ENCODE measurements at regions not wholly inside any gene's neighbourhood (a gene's known extent, or its start where the extent isn't known, plus 50 kb on each side); places are given as distances from the start of the nearest gene placed in this dataset.

- H2BK12ac ChIP-seq (ENCODE audit: low read length) = no peak overlapping the region
- no peaks in the 10 kb centered on the region for H3K79me1 ChIP-seq (ENCODE audit: low read length)
- H3K4me1 ChIP-seq (ENCODE audit: control insufficient read depth in 1 of 2, insufficient read depth in 2 of 2, low read length in 2 of 2) = no peaks in the 10 kb centered on the region
- no peak overlapping the region for H3K14ac ChIP-seq (ENCODE audit: low read length)
- H3K9me3 ChIP-seq (ENCODE audit: insufficient read depth, low read depth, low read length) = no peaks in the 10 kb centered on the region
- no CpG with 5 or more reads among the region's 1 CpG for WGBS (ENCODE audit: extremely low coverage, insufficient coverage, insufficient read length)
- H3K4me3 ChIP-seq (ENCODE audit: low read depth, low read length) = no peak overlapping the region
- H3K36me3 ChIP-seq (ENCODE audit: control insufficient read depth in 1 of 2, insufficient read depth in 2 of 2, low read length in 2 of 2) = no peaks in the 10 kb centered on the region
- no peak overlapping the region for H3K23ac ChIP-seq (ENCODE audit: low read length)
- no peak for DNase-seq
- no peak overlapping the region for H4K8ac ChIP-seq (ENCODE audit: low read depth, low read length)
- no peak overlapping the region for H2BK120ac ChIP-seq (ENCODE audit: insufficient read depth, low read length, poor library complexity)
- H2AK5ac ChIP-seq (ENCODE audit: low read length) = no peak overlapping the region
- H3K27me3 ChIP-seq (ENCODE audit: insufficient read depth, low read length) = no peaks in the 10 kb centered on the region
- H4K91ac ChIP-seq (ENCODE audit: low read depth, low read length) = no peak overlapping the region
- H3K9ac ChIP-seq (ENCODE audit: low read length) = no peak overlapping the region
- H2BK5ac ChIP-seq (ENCODE audit: low read depth, low read length, poor library complexity) = no peak overlapping the region
- H4K12ac ChIP-seq (ENCODE audit: low read depth, low read length) = no peak overlapping the region
- H3K4me2 ChIP-seq (ENCODE audit: low read length) = no peak overlapping the region
- H3K4ac ChIP-seq (ENCODE audit: low read depth, low read length) = no peak overlapping the region
- H3K27ac ChIP-seq (ENCODE audit: low read depth, low read length) = no peak overlapping the region
- H3K79me2 ChIP-seq (ENCODE audit: control insufficient read depth, insufficient read depth, low read length, poor library complexity) = no peaks in the 10 kb centered on the region
- H2AFZ ChIP-seq (ENCODE audit: insufficient read depth, low read length, poor library complexity) = no peak overlapping the region
- H3K18ac ChIP-seq (ENCODE audit: low read length) = no peak overlapping the region
Measured at GRCh38 chr15:38844736-38845135, 280.1 kb upstream of the RASGRP1 start.

GRCh38 chr15:38846346-38846745 is 281.7 kb upstream of the RASGRP1 start:
- Histone ChIP-seq H3K79me2 (ENCODE audit: control insufficient read depth, insufficient read depth, low read length, poor library complexity) (no peaks in the 10 kb centered on the region), H2BK120ac (ENCODE audit: insufficient read depth, low read length, poor library complexity) (no peak overlapping the region), H4K8ac (ENCODE audit: low read depth, low read length) (no peak overlapping the region), H3K18ac (ENCODE audit: low read length) (no peak overlapping the region), H3K27ac (ENCODE audit: low read depth, low read length) (no peak overlapping the region), H2BK12ac (ENCODE audit: low read length) (no peak overlapping the region), H4K91ac (ENCODE audit: low read depth, low read length) (no peak overlapping the region), H2AFZ (ENCODE audit: insufficient read depth, low read length, poor library complexity) (no peak overlapping the region), H4K12ac (ENCODE audit: low read depth, low read length) (no peak overlapping the region), H3K23ac (ENCODE audit: low read length) (no peak overlapping the region), H3K4me1 (ENCODE audit: control insufficient read depth in 1 of 2, insufficient read depth in 2 of 2, low read length in 2 of 2) (no peaks in the 10 kb centered on the region), H3K9me3 (ENCODE audit: insufficient read depth, low read depth, low read length) (no peaks in the 10 kb centered on the region), H3K9ac (ENCODE audit: low read length) (no peak overlapping the region), H3K4me2 (ENCODE audit: low read length) (no peak overlapping the region), H3K36me3 (ENCODE audit: control insufficient read depth in 1 of 2, insufficient read depth in 2 of 2, low read length in 2 of 2) (no peaks in the 10 kb centered on the region), H2BK5ac (ENCODE audit: low read depth, low read length, poor library complexity) (no peak overlapping the region), H3K79me1 (ENCODE audit: low read length) (no peaks in the 10 kb centered on the region), H3K4me3 (ENCODE audit: low read depth, low read length) (no peak overlapping the region), H3K14ac (ENCODE audit: low read length) (no peak overlapping the region), H3K27me3 (ENCODE audit: insufficient read depth, low read length) (no peaks in the 10 kb centered on the region), H2AK5ac (ENCODE audit: low read length) (no peak overlapping the region), H3K4ac (ENCODE audit: low read depth, low read length) (no peak overlapping the region)
- no peak for DNase-seq
- no CpG with 5 or more reads among the region's 2 CpGs for WGBS (ENCODE audit: extremely low coverage, insufficient coverage, insufficient read length)

- Histone ChIP-seq H3K14ac (ENCODE audit: low read length) (no peak overlapping the region), H3K36me3 (ENCODE audit: control insufficient read depth in 1 of 2, insufficient read depth in 2 of 2, low read length in 2 of 2) (no peaks in the 10 kb centered on the region), H2BK120ac (ENCODE audit: insufficient read depth, low read length, poor library complexity) (no peak overlapping the region), H3K79me1 (ENCODE audit: low read length) (no peaks in the 10 kb centered on the region), H3K4me2 (ENCODE audit: low read length) (no peak overlapping the region), H3K27me3 (ENCODE audit: insufficient read depth, low read length) (no peaks in the 10 kb centered on the region), H3K4me1 (ENCODE audit: control insufficient read depth in 1 of 2, insufficient read depth in 2 of 2, low read length in 2 of 2) (no peaks in the 10 kb centered on the region), H4K91ac (ENCODE audit: low read depth, low read length) (no peak overlapping the region), H4K8ac (ENCODE audit: low read depth, low read length) (no peak overlapping the region), H3K9me3 (ENCODE audit: insufficient read depth, low read depth, low read length) (no peaks in the 10 kb centered on the region), H3K4me3 (ENCODE audit: low read depth, low read length) (no peak overlapping the region), H2BK12ac (ENCODE audit: low read length) (no peak overlapping the region), H3K79me2 (ENCODE audit: control insufficient read depth, insufficient read depth, low read length, poor library complexity) (no peaks in the 10 kb centered on the region), H4K12ac (ENCODE audit: low read depth, low read length) (no peak overlapping the region), H2AK5ac (ENCODE audit: low read length) (no peak overlapping the region), H3K18ac (ENCODE audit: low read length) (no peak overlapping the region), H3K9ac (ENCODE audit: low read length) (no peak overlapping the region), H3K23ac (ENCODE audit: low read length) (no peak overlapping the region), H2AFZ (ENCODE audit: insufficient read depth, low read length, poor library complexity) (no peak overlapping the region), H2BK5ac (ENCODE audit: low read depth, low read length, poor library complexity) (no peak overlapping the region), H3K4ac (ENCODE audit: low read depth, low read length) (no peak overlapping the region), H3K27ac (ENCODE audit: low read depth, low read length) (no peak overlapping the region)
- DNase-seq = no peak
- no CpG with 5 or more reads among the region's 5 CpGs for WGBS (ENCODE audit: extremely low coverage, insufficient coverage, insufficient read length)
Measured at GRCh38 chr15:38847666-38848065, 283.1 kb upstream of the RASGRP1 start.

GRCh38 chr15:38849046-38849445 is 284.4 kb upstream of the RASGRP1 start:
- Histone ChIP-seq H2BK120ac (ENCODE audit: insufficient read depth, low read length, poor library complexity) (no peak overlapping the region), H3K27me3 (ENCODE audit: insufficient read depth, low read length) (no peaks in the 10 kb centered on the region), H2BK5ac (ENCODE audit: low read depth, low read length, poor library complexity) (no peak overlapping the region), H3K9me3 (ENCODE audit: insufficient read depth, low read depth, low read length) (no peaks in the 10 kb centered on the region), H3K79me2 (ENCODE audit: control insufficient read depth, insufficient read depth, low read length, poor library complexity) (no peaks in the 10 kb centered on the region), H4K8ac (ENCODE audit: low read depth, low read length) (no peak overlapping the region), H3K4me1 (ENCODE audit: control insufficient read depth in 1 of 2, insufficient read depth in 2 of 2, low read length in 2 of 2) (no peaks in the 10 kb centered on the region), H4K12ac (ENCODE audit: low read depth, low read length) (no peak overlapping the region), H3K36me3 (ENCODE audit: control insufficient read depth in 1 of 2, insufficient read depth in 2 of 2, low read length in 2 of 2) (no peaks in the 10 kb centered on the region), H3K4me2 (ENCODE audit: low read length) (no peak overlapping the region), H4K91ac (ENCODE audit: low read depth, low read length) (no peak overlapping the region), H3K23ac (ENCODE audit: low read length) (no peak overlapping the region), H3K4me3 (ENCODE audit: low read depth, low read length) (no peak overlapping the region), H3K14ac (ENCODE audit: low read length) (no peak overlapping the region), H2AK5ac (ENCODE audit: low read length) (no peak overlapping the region), H3K79me1 (ENCODE audit: low read length) (no peaks in the 10 kb centered on the region), H3K4ac (ENCODE audit: low read depth, low read length) (no peak overlapping the region), H3K9ac (ENCODE audit: low read length) (no peak overlapping the region), H3K18ac (ENCODE audit: low read length) (no peak overlapping the region), H3K27ac (ENCODE audit: low read depth, low read length) (no peak overlapping the region), H2BK12ac (ENCODE audit: low read length) (no peak overlapping the region), H2AFZ (ENCODE audit: insufficient read depth, low read length, poor library complexity) (no peak overlapping the region)
- no CpG with 5 or more reads among the region's 1 CpG for WGBS (ENCODE audit: extremely low coverage, insufficient coverage, insufficient read length)
- DNase-seq = no peak

Data from trophoblast cell (in vitro differentiated cells and primary cell).